Fibroblast of skin of scalp (primary cell): ENCODE measurements at regions not wholly inside any gene's neighbourhood (a gene's known extent, or its start where the extent isn't known, plus 50 kb on each side); places are given as distances from the start of the nearest gene placed in this dataset.
"Not testable (repeated sequence)": the region's sequence is repeated elsewhere in the genome, so short reads cannot be mapped to it uniquely, and the experiment has no call there.

Source experiments
- DNase-seq: peaks from one replicate; pipeline ENCODE4 v3.0.0-alpha.2; 2013

DNA sequence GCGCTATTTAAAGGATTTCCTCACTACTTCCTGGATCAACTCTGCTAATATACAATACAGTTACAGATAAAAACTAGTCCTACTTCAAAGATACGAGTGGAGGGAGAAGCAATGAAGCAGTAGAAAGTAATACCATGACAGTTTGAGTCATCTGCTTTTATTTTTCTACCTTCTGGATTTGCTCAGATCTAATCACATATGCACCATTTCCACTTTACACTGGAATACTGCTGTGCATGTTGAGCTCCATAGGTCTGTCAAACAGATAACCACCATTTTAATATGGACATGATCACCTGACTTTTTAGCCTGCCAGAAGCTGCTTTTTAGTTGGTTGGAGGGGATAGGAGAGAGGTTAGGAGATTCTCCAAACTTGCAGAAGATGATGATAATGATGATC lies 92.5 kb downstream of the MMUT start:
- no peak for DNase-seq

DNA sequence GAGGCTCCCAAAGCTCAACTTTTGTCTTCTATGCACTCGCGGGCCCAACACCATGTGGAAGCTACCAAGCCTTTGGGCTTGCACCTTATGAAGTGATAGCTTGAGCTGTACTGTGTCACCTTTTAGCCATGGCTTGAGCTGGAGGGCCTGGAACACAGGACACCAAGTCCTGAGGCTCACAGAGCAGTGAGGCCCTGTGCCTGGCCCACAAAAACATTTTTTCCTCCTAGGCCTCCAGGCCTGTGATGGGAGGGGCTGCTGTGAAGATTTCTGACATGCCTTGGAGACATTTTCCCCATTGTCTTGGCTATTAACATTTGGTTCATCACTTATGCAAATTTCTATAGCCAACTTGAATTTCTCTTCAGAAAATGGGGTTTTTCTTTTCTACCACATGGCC lies 96.5 kb downstream of the MMUT start:
- DNase-seq, result no peak

DNA sequence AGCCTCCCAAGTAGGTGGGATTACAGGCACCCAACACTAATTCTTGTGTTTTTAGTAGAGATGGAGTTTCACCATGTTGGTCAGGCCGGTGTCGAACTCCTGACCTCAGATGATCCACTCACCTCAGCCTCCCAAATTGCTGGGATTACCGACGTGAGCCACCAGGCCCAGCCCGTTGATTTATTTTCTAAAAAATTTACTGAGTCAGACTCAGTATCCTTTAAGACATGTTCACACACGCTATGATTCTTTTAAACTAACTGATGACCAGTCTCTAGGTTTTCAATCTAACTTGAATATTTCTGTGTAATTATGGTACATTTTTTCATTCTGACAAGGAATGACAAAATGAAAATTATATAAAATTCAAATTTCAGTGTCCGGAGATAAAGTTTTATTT lies 114.5 kb downstream of the MMUT start:
- DNase-seq, result no peak

DNA sequence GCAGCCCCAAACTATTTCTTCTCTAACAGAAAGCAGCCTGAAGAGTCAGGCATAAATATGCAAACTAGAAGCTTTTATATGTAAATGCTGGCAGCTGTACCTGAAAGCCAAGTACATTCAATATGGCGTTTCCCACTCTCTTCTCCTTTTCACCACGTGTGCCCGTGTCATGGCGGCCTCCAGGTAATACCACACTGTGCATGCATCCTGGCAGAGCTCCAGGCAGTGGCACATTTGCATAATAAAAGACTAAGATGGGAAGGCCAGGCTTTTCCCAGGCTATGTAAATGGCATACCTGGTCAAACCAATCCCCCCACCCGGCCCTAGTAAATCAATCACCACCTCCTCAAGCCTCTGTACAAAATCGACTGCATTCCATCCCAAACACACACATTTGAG lies 120.6 kb downstream of the MMUT start:
- DNase-seq, result no peak

DNA sequence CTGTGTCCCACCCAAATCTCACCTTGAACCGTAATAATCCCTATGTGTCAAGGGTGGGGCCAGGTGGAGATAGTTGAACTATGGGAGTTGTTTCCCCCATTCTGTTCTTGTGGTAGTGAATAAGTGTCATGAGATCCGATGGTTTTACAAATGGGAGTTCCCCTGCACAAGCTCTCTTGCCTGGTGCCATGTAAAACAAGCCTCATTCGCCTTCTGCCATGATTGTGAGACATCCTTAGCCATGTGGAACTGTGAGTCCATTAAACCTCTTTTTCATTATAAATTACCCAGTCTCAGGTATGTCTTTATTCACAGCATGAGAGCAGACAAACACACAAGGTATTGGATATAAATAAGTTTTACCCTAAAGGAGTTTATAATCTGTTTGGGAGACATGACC lies 121.2 kb downstream of the MMUT start:
- no peak for DNase-seq

DNA sequence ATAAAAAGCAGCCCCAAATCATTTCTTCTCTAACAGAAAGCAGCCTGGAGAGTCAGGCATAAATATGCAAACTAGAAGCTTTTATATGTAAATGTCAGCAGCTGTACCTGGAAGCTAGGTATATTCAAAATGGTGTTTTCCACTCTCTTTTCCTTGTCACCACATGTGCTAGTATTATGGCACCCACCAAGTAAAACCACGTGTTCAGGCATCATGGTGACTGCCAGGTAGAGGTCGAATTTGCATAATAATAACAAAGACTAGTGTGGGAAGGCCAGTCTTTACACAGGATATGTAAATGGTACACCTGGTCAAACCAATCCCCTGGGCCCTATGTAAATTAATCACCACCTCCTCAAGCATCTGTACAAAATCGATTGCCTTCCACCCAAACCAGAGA lies 124.0 kb downstream of the MMUT start:
- DNase-seq, result no peak

DNA sequence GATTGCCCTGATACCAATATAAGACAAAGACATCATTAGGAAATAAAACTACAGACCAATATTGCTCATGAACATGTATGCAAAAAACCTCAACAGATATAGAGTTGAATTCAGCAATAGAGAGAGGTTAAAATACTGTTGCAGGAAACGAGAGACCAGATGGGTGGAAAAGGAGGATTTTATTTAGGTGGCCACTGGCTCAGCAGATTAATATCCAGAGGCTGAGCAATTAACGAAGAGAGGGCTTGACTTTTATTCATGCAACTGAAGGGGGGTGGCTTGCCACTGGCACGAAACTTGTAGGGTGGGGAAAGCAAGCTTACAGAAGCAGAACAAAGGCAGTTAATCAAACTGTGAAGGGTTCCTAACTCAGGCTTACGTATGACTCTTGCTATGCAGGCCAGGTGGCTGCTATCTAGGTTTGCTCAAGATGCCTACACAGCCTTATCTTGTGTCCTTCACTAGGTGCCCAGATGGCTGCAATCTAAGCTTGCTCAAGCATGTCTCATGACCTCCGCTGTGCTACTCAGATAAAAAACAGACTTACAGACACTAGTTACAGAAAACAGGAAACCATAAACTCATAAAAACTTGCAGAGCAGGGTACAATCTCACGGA lies 126.4 kb downstream of the MMUT start:
- DNase-seq, result no peak

DNA sequence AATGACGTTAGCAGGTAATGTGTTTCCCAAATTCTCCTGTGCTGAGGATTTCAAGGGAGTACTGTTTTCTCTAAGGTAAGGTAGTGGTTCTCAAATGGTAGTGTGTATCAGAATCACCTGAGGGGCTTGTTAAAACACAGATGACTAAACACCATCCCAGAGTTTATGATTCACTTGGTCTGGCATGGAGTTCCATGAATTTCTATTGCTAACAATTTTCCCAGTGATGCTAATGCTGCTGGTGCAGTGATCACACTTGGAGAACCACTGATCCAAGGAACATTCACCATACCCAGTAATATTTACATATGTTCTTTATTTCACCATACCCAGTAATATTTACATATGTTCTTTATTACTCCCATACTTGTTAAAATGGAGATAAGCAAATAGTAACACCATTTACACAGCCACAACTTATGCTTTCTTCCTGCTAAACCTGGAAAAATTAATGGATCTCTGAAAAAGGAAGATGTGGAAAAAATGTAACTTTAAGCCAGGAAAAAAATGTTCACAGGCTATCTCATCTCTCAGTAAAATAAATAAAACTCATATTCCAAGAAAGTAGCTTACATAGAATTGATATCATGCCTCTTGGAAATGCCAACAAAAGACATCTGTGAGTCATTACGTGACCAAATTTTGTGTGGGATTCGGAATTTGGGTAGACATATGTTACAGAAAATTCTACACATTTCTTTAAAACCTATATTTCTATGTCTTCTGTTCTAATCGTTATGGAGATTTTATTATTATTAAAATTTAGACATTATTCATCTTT lies 129.5 kb downstream of the MMUT start:
- DNase-seq, result peak; percentile 53

DNA sequence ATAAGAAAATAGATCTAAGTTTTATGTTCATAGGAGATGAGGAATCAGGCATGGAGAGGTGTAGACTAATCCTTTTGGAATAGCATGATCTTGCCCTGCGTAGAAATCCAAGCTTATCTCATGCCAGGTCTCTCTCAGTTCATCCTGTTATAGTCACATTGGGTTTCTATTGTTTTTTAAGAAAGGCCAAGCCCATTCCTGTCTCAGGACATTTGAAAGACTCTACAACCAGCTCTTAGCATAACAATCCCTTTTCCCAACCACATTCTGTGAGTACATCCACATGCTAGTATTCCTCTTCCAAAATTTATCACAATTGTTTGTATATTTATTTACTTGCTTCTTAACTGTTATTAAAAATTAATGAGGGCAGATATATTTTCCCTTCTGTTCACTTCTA lies 130.3 kb downstream of the MMUT start:
- no peak for DNase-seq

DNA sequence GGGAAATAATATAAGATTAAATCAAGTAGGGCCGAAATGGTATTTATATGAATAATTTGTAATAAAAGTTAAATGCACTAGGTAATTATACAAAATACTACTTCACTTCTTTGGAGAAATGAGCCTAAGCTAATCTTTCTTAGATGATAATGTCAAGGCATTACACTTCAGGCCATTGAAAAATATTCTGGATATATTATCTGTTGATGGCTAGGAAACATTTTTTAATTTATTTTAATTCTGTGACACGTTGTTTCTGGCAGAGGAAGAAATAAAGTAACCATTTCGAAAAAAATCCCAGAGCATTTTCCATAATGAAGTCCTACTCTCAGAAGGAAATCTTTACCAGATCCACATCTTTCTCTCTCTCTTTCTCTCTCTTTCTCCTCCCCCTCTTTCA lies 133.9 kb downstream of the MMUT start:
- no peak for DNase-seq

DNA sequence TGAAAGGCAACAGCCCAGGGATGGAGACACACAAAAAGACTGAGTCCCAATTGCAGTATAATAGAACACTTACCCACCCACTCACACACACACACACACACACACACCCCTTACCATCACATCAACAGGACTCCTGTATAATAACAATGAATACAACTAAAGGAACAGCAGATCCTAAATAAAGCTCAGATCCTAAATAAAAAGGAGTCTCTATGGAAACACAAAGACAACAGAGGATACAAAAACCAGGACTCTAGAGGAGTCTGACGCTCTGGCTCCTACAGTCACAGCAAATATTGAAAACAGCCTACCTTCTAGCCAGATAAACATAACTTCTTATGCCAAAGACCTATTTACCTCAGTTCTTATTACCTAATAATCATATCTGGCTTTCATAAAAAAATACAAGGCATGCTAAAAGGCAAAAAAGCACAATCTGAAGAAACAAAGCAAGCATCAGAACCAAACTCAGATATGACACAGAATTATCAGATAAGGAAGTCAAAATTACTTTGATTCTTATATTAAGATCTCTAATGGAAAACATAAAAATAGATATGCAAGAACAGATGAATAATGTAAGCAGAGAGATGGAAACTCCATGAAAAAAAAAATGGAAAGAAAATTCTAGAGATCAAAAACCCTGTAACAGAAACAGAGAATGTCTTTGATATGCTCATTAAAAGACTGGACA lies 134.9 kb downstream of the MMUT start:
- no peak for DNase-seq

DNA sequence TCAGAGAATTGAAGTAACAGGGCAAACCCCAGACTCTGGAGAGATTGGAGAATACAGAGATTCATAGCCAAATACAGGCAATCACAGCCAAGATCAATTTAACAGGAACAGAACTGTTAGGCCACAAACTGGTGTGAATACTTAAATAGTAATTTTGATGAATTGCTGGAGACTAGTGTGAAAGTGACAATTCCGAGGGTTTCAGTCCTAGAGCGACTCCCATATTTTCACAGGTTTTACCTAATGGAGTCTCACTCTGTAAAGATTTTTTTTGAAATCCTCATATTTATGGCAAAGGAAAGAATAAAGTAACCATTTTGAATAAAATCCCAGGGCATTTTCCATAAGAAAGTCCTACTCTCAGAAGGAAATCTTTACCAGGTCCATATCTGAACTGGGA lies 135.5 kb downstream of the MMUT start:
- no peak for DNase-seq

DNA sequence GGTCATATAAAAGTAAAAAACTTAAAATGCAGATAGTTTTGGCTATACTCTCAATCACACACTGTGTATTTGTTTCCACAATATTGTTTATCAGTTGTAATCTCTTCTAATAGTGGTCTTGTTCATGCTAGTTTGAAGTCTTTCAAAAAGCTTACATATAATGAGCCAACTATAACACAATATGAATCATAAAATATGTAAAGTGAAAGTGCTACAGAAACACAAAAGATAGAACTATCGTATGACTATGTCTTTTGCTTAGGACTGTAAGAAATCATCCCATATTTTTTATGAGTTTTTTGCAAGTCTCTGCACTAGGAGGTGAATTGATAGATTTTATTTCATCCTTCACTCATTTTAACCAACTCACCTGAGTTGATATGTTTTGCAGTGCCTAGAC lies 136.0 kb downstream of the MMUT start:
- peak; percentile 10 for DNase-seq

DNA sequence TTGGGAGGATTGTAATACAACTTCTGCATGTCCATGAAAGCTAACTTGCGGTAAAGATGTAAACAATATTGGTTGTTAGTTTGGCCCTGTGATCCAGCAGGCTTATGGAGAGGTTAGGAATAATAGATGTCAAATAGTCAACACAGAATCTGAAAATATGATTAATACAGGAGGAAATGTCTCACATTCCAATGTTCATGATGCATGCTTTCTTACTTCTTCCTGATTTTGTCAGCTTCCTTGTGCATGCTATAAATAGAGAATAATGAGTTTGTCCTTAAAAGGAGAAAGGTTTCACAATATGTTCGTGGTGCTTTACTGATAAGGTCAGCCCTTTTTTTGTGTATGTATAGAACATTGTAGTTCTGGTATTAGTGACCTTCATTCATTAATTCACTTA lies 136.7 kb downstream of the MMUT start:
- DNase-seq, result peak; percentile 87

DNA sequence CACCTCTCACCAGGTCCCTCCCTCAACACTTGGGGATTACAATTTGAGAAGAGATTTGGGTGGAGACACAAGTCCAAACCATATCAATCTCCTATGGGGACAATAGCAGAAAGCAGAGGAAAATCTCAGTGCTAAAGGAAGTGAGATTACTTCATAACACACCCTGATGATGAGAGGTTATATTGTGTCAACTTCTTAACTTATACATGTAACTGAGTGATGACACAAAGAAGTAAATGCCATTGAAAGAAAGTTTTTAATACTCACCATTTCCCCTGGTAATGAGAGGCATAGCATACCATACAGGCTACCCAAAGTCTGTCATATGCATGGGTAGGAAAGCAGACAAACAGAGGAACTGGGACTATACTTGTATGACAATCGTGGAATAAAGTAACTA lies 137.2 kb downstream of the MMUT start:
- peak; percentile 15 for DNase-seq

DNA sequence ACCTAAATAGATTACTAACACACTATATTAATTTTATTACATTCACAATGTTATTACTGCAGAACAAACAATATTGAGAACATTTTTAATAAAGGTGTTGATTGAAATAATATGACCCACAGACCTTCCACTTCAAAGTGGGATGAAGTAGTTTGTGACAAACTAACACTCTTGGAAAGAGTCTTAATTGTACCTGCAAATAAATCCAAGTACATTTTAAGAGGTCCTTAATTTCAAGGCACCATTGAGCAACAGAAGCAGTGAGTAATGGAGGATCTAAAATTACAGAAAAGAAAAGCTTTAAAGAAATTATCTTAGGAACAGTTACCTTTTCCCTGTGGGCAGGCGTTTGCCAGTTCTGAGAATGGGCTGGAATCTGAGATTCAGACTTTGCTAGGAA lies 140.2 kb downstream of the MMUT start:
- DNase-seq, result no peak

DNA sequence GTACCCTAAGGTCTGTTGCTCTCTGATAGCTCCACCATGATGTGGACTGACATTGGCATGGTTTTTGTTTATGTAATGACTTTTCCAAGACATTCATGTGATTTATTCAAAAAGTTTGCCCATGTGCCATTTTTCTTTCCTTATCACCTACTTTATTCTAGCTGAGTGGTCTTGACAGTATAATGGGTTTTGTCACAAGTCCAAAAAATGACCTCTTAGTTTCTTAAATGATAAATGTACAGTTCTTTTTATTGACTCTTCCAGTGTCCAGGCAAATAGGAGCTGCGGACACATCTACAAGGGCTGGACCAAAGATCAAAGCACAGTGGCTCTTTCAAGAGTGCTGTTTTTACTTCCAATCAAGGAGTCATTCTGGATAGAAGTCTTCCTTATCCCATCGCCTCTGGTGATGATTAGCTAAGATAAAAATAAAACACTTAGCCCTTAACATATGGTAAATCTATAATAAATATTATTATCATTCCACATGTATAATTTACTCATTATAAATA lies 141.4 kb downstream of the MMUT start:
- no peak for DNase-seq

DNA sequence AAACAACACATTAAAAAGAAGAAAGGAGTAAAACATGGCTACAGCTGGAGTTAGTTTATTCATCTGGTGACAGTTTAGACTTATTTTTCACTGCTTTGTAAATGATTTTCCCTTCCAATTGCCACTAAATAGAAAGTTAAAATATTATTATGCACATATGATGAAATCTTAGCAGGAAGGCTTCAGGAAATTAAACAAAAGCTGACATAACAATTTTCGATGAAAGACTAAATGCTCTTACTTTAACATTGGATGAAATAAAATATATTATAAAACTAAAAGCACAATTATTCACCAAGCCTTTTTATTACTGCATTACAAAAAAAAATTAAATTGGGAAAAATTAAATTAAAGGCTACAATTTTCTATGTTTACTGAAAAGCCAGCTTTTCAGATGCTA lies 158.0 kb downstream of the MMUT start:
- no peak for DNase-seq

DNA sequence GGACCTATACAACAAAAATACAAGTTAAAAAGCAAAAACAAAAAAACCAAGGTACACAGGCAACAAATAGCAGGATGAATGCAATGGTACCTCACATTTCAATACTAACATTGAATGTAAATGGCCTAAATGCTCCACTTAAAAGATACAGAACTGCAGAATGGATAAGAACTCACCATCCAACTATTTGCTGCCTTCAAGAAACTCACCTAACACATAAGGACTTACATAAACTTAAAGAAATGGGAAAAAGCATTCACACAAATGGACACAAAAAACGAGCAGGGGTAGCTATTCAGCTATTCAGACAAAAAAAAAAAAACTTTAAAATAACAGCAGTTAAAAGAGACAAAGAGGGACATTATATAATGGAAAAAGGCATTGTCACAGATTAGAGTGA lies 158.7 kb downstream of the MMUT start:
- DNase-seq, result not testable (repeated sequence)

DNA sequence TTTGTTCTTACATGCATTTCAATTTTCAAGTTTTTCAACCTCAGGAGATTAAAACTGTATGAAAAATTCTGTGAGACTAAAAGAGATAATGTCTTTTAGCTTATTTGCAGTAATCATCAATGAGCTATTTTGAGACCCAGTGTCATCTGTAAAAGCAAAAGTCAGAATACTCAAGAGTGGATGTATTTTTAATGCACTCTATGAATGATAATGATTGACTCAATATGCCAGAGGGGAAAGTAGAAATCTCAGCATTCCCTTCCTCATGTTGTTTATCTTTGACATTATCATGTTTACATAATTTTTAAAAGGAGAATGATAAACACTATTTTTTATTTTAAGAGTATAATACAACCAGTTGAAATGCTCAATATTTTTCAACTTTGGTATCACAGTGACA lies 162.1 kb downstream of the MMUT start:
- no peak for DNase-seq

DNA sequence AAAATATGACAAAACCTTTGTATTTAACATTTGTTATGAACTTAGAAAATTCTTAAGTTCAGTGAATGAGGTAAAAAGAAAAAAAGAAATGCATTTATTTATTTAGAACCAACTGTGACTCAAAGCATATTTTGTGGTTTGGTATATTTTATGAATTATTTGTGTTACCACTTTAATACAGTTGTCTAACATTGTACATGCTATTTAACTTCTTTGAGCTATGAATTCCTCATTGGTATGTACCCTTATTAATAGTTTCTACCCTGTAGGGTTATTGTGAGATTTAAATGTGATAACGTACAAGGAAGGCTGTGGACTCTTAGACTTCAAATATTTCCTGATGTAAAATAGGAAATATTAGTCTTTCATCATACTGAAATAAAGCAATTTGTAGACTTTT lies 162.6 kb downstream of the MMUT start:
- no peak for DNase-seq

DNA sequence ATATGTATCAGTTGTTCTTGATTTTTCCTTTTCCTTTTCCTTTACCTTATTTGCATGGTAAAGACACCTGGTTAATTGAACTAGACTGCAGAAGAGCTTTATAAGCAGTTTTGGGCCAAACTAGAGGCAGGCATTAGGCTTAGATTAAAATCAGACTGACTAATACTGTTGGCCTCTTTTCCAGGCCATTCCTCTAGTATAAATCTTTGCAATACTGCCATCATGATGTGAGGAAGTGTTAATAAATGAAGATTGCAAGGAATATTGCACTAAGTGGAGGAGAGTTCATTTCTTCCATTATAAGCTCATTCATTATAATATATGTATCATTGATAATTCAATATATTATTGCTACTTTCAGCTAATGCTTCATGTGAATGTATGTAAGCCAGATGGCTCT lies 163.8 kb downstream of the MMUT start:
- no peak for DNase-seq

DNA sequence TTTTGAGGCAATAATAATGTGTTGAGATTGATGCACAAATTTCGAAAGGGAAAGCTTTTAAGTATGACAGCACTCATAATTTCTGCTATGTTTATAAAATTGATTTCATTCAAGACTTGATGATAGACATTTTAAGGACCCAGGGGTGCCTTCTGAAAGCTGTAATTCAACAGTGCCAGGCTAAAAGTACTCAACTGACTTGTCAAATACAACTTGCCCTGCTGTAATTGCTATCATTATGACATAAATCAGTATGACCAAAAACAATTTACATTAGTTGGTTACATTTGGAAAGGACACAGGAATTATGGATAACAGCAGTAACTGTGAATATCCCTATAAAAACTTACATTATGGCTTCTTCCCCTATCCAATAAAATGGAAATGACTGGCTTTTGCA lies 178.9 kb downstream of the MMUT start:
- DNase-seq, result no peak
